ENCODE measurements at regions not wholly inside any gene's neighbourhood (a gene's known extent, or its start where the extent isn't known, plus 50 kb on each side); places are given as distances from the start of the nearest gene placed in this dataset.

GRCh38 chr18:53682796-53683195, 541.7 kb downstream of the MBD2 start:
- H3K27ac ChIP-seq (ENCODE audit: low read depth, low read length), result no peak overlapping the region
- H2AFZ ChIP-seq (ENCODE audit: low read depth, low read length, severe bottlenecking), result no peak overlapping the region
- H3K4me3 ChIP-seq (ENCODE audit: insufficient read depth, low read length, poor library complexity, severe bottlenecking), result no peak overlapping the region
- no peaks in the 10 kb centered on the region for H3F3A ChIP-seq (ENCODE audit: insufficient read depth)
- no peak overlapping the region for H3K9ac ChIP-seq (ENCODE audit: low read length)
- no peaks in the 10 kb centered on the region for H3K36me3 ChIP-seq (ENCODE audit: low read length)
- H3K27me3 ChIP-seq (ENCODE audit: low read length), result no peaks in the 10 kb centered on the region
- H3K9me3 ChIP-seq (ENCODE audit: insufficient read depth, low read length), result no peaks in the 10 kb centered on the region
- no peaks in the 10 kb centered on the region for H3K79me2 ChIP-seq (ENCODE audit: insufficient read depth, low read length)
- no peaks in the 10 kb centered on the region for H4K20me1 ChIP-seq (ENCODE audit: low read depth, low read length)
- no peaks in the 10 kb centered on the region for H3K9me2 ChIP-seq (replicated peaks; ENCODE audit: insufficient read depth, low read length)
- no peak overlapping the region for H3K4me2 ChIP-seq (ENCODE audit: low read depth, low read length, poor library complexity, severe bottlenecking)
- no peak for TF ChIP-seq EZH2phosphoT487 (conservative IDR thresholded peaks at IDR 0.05; ENCODE audit: low read length)
- no peak for TF ChIP-seq CTCF (IDR thresholded peaks at IDR 0.05; ENCODE audit: insufficient read depth, low read length, poor library complexity, severe bottlenecking)

GRCh38 chr18:53677480-53677879, 547.0 kb downstream of the MBD2 start:
- Histone ChIP-seq H3K9me3 (ENCODE audit: insufficient read depth, low read length) (no peaks in the 10 kb centered on the region), H3K79me2 (ENCODE audit: insufficient read depth, low read length) (no peaks in the 10 kb centered on the region), H3K9me2 (replicated peaks; ENCODE audit: insufficient read depth, low read length) (no peaks in the 10 kb centered on the region), H3K4me3 (ENCODE audit: insufficient read depth, low read length, poor library complexity, severe bottlenecking) (no peak overlapping the region), H3K9ac (ENCODE audit: low read length) (no peak overlapping the region), H3K4me2 (ENCODE audit: low read depth, low read length, poor library complexity, severe bottlenecking) (no peak overlapping the region), H3K27ac (ENCODE audit: low read depth, low read length) (no peak overlapping the region), H3K27me3 (ENCODE audit: low read length) (no peaks in the 10 kb centered on the region), H3F3A (ENCODE audit: insufficient read depth) (no peaks in the 10 kb centered on the region), H4K20me1 (ENCODE audit: low read depth, low read length) (no peaks in the 10 kb centered on the region), H2AFZ (ENCODE audit: low read depth, low read length, severe bottlenecking) (no peak overlapping the region), H3K36me3 (ENCODE audit: low read length) (no peaks in the 10 kb centered on the region)
- TF ChIP-seq EZH2phosphoT487 (conservative IDR thresholded peaks at IDR 0.05; ENCODE audit: low read length), result no peak
- no peak for TF ChIP-seq CTCF (IDR thresholded peaks at IDR 0.05; ENCODE audit: insufficient read depth, low read length, poor library complexity, severe bottlenecking)

- no peak overlapping the region for H3K4me2 ChIP-seq (ENCODE audit: low read depth, low read length, poor library complexity, severe bottlenecking)
- H3K27ac ChIP-seq (ENCODE audit: low read depth, low read length), result no peak overlapping the region
- H3K9me3 ChIP-seq (ENCODE audit: insufficient read depth, low read length), result 0 out of 2 replicates have a peak, but pooled peaks cover 3% of the 10 kb centered on the region
- no peaks in the 10 kb centered on the region for H3F3A ChIP-seq (ENCODE audit: insufficient read depth)
- H3K9ac ChIP-seq (ENCODE audit: low read length), result no peak overlapping the region
- no peaks in the 10 kb centered on the region for H3K9me2 ChIP-seq (replicated peaks; ENCODE audit: insufficient read depth, low read length)
- no peak overlapping the region for H3K4me3 ChIP-seq (ENCODE audit: insufficient read depth, low read length, poor library complexity, severe bottlenecking)
- H2AFZ ChIP-seq (ENCODE audit: low read depth, low read length, severe bottlenecking), result no peak overlapping the region
- no peaks in the 10 kb centered on the region for H4K20me1 ChIP-seq (ENCODE audit: low read depth, low read length)
- no peaks in the 10 kb centered on the region for H3K27me3 ChIP-seq (ENCODE audit: low read length)
- TF ChIP-seq EZH2phosphoT487 (conservative IDR thresholded peaks at IDR 0.05; ENCODE audit: low read length), result no peak
- TF ChIP-seq CTCF (IDR thresholded peaks at IDR 0.05; ENCODE audit: insufficient read depth, low read length, poor library complexity, severe bottlenecking), result no peak
- no peaks in the 10 kb centered on the region for H3K36me3 ChIP-seq (ENCODE audit: low read length)
- H3K79me2 ChIP-seq (ENCODE audit: insufficient read depth, low read length), result no peaks in the 10 kb centered on the region
These were observed 558.8 kb downstream of the MBD2 start for GRCh38 chr18:53665701-53666100.

All from SU-DHL-6 (cell line).